Astrocyte (in vitro differentiated cells and primary cell): ENCODE measurements at regions not wholly inside any gene's neighbourhood (a gene's known extent, or its start where the extent isn't known, plus 50 kb on each side); places are given as distances from the start of the nearest gene placed in this dataset.

ENCODE experiments used
- DNase-seq: peaks from one replicate; pipeline ENCODE4 v3.0.0-alpha.2; 2010; ENCODE audit warnings: low read depth
- FAIRE-seq: peaks from 2 replicates; lab custom pipeline; 2011; peaks lifted over from hg19 to GRCh38; lab: Jason Lieb, UNC
- H2AFZ ChIP-seq: 2 replicates; pipeline ENCODE4 v1.6.0; 2012; ENCODE audit warnings: low read depth, low read length, inconsistent platforms
- H3K27ac ChIP-seq: 2 replicates; pipeline ENCODE4 v1.5.1; 2011; ENCODE audit warnings: low read depth, low read length, inconsistent platforms
- H3K27me3 ChIP-seq: 2 replicates; pipeline ENCODE4 v1.6.0; 2011; ENCODE audit warnings: low read length, inconsistent platforms; ENCODE audit not compliant: insufficient read depth
- H3K36me3 ChIP-seq: 2 replicates; pipeline ENCODE4 v1.5.1; 2011; ENCODE audit warnings: low read length, inconsistent platforms; ENCODE audit not compliant: insufficient read depth
- H3K4me1 ChIP-seq: 2 replicates; pipeline ENCODE4 v1.5.1; 2011; ENCODE audit warnings: low read length, inconsistent platforms; ENCODE audit not compliant: insufficient read depth
- H3K4me2 ChIP-seq: 2 replicates; pipeline ENCODE4 v1.6.0; 2012; ENCODE audit warnings: low read length, inconsistent platforms
- H3K4me3 ChIP-seq: 2 replicates; pipeline ENCODE4 v1.5.1; 2011; ENCODE audit warnings: low read depth, mild to moderate bottlenecking, low read length, inconsistent platforms; ENCODE audit not compliant: insufficient read depth
- H3K79me2 ChIP-seq: 2 replicates; pipeline ENCODE4 v1.6.0; 2012; ENCODE audit warnings: mild to moderate bottlenecking, low read length, inconsistent platforms; ENCODE audit not compliant: insufficient read depth
- H3K9ac ChIP-seq: 2 replicates; pipeline ENCODE4 v1.6.0; 2012; ENCODE audit warnings: mild to moderate bottlenecking, low read length, inconsistent platforms
- H3K9me3 ChIP-seq: 2 replicates; pipeline ENCODE4 v1.5.1; 2012; ENCODE audit warnings: low read depth, mild to moderate bottlenecking, low read length, inconsistent platforms; ENCODE audit not compliant: insufficient read depth
- H4K20me1 ChIP-seq: 2 replicates; pipeline ENCODE4 v1.6.0; 2012; ENCODE audit warnings: low read length, inconsistent platforms; ENCODE audit not compliant: insufficient read depth
- H3K27ac Mint-ChIP-seq: one replicate; pipeline ENCODE4 v1.8.0; 2021; ENCODE audit warnings: mild to moderate bottlenecking, mixed read lengths; ENCODE audit not compliant: unreplicated experiment
- H3K27me3 Mint-ChIP-seq: one replicate; pipeline ENCODE4 v1.8.0; 2021; ENCODE audit warnings: low read depth, mixed read lengths; ENCODE audit not compliant: unreplicated experiment
- H3K36me3 Mint-ChIP-seq: one replicate; pipeline ENCODE4 v1.8.0; 2021; ENCODE audit warnings: low read depth, mixed read lengths; ENCODE audit not compliant: unreplicated experiment
- H3K4me1 Mint-ChIP-seq: one replicate; pipeline ENCODE4 v1.8.0; 2021; ENCODE audit warnings: low read depth, mixed read lengths; ENCODE audit not compliant: unreplicated experiment
- H3K4me3 Mint-ChIP-seq: one replicate; pipeline ENCODE4 v1.8.0; 2021; ENCODE audit warnings: mild to moderate bottlenecking, moderate library complexity, mixed read lengths; ENCODE audit not compliant: unreplicated experiment
- H3K9me3 Mint-ChIP-seq: one replicate; pipeline ENCODE4 v1.8.0; 2021; ENCODE audit warnings: mild to moderate bottlenecking, mixed read lengths; ENCODE audit not compliant: unreplicated experiment
- CTCF ChIP-seq: IDR thresholded peaks from 2 replicates; pipeline ENCODE4 v1.5.1; 2011; ENCODE audit warnings: low read depth, mild to moderate bottlenecking, inconsistent platforms, low read length, moderate library complexity; ENCODE audit not compliant: insufficient read depth
- EZH2 ChIP-seq: IDR thresholded peaks from 2 replicates; pipeline ENCODE4 v1.6.1; 2012; ENCODE audit warnings: mild to moderate bottlenecking, low read length, inconsistent platforms; ENCODE audit not compliant: insufficient read depth

- H3K4me3 ChIP-seq: no peak overlapping the region
- H3K4me3 Mint-ChIP-seq: no peak overlapping the region
- H3K4me1 Mint-ChIP-seq: peaks cover 48% of the 10 kb centered on the region
- H3K27me3 Mint-ChIP-seq: no peaks in the 10 kb centered on the region
- no peaks in the 10 kb centered on the region for H3K36me3 ChIP-seq
- no peaks in the 10 kb centered on the region for H4K20me1 ChIP-seq
- DNase-seq (peak; percentile 59), FAIRE-seq (no peak)
- H3K4me1 ChIP-seq: peaks cover 66% of the 10 kb centered on the region
- H2AFZ ChIP-seq: no peak overlapping the region
- H3K27me3 ChIP-seq: no peaks in the 10 kb centered on the region
- H3K4me2 ChIP-seq: no peak overlapping the region
- peaks cover 2% of the 10 kb centered on the region for H3K36me3 Mint-ChIP-seq
- H3K9me3 ChIP-seq: no peaks in the 10 kb centered on the region
- peak overlapping the region; percentile 35 for H3K27ac Mint-ChIP-seq
- H3K9me3 Mint-ChIP-seq: no peaks in the 10 kb centered on the region
- TF ChIP-seq CTCF: no peak
- TF ChIP-seq EZH2: no peak
- H3K9ac ChIP-seq: peak overlapping the region; percentile 5
- H3K27ac ChIP-seq: peak overlapping the region; percentile 4
- no peaks in the 10 kb centered on the region for H3K79me2 ChIP-seq
Measured at GRCh38 chr11:130633466-130633865, 185.0 kb downstream of the ADAMTS15 start.

- no peak overlapping the region for H3K4me3 Mint-ChIP-seq
- H3K9ac ChIP-seq: no peak overlapping the region
- TF ChIP-seq CTCF (no peak), EZH2 (no peak)
- FAIRE-seq (no peak), DNase-seq (no peak)
- H3K27me3 ChIP-seq: no peaks in the 10 kb centered on the region
- H3K4me1 ChIP-seq: peaks cover 61% of the 10 kb centered on the region
- H3K27ac Mint-ChIP-seq: peak overlapping the region; percentile 35
- no peak overlapping the region for H2AFZ ChIP-seq
- no peaks in the 10 kb centered on the region for H3K27me3 Mint-ChIP-seq
- H3K36me3 Mint-ChIP-seq: peaks cover 2% of the 10 kb centered on the region
- peak overlapping the region; percentile 58 for H3K4me2 ChIP-seq
- H3K9me3 ChIP-seq: no peaks in the 10 kb centered on the region
- peak overlapping the region; percentile 62 for H3K27ac ChIP-seq
- H3K4me1 Mint-ChIP-seq: peaks cover 42% of the 10 kb centered on the region
- no peak overlapping the region for H3K4me3 ChIP-seq
- no peaks in the 10 kb centered on the region for H3K36me3 ChIP-seq
- H3K9me3 Mint-ChIP-seq: no peaks in the 10 kb centered on the region
- H4K20me1 ChIP-seq: no peaks in the 10 kb centered on the region
- no peaks in the 10 kb centered on the region for H3K79me2 ChIP-seq
Measured at GRCh38 chr11:130634186-130634585, 185.7 kb downstream of the ADAMTS15 start.

- peak overlapping the region; percentile 62 for H3K27ac ChIP-seq
Measured at GRCh38 chr11:130634961-130635473, 186.6 kb downstream of the ADAMTS15 start.

More at GRCh38 chr11:130634961-130635473, 186.6 kb downstream of the ADAMTS15 start:
- Mint-ChIP-seq H3K9me3 (no peaks in the 10 kb centered on the region), H3K27me3 (no peaks in the 10 kb centered on the region), H3K36me3 (peaks cover 2% of the 10 kb centered on the region), H3K4me3 (no peak overlapping the region), H3K4me1 (peaks cover 39% of the 10 kb centered on the region), H3K27ac (peak overlapping the region; percentile 20)
- no peaks in the 10 kb centered on the region for H3K9me3 ChIP-seq
- H3K36me3 ChIP-seq: no peaks in the 10 kb centered on the region
- H3K4me2 ChIP-seq: peak overlapping the region; percentile 58
- H2AFZ ChIP-seq: peak overlapping the region; percentile 20
- peak; percentile 70 for DNase-seq
- peak overlapping the region; percentile 52 for H3K9ac ChIP-seq
- TF ChIP-seq EZH2: no peak
- TF ChIP-seq CTCF: no peak
- no peaks in the 10 kb centered on the region for H3K79me2 ChIP-seq
- FAIRE-seq: peak; percentile 13
- H3K4me1 ChIP-seq: peaks cover 61% of the 10 kb centered on the region
- peak overlapping the region; percentile 20 for H3K4me3 ChIP-seq
- no peaks in the 10 kb centered on the region for H4K20me1 ChIP-seq
- no peaks in the 10 kb centered on the region for H3K27me3 ChIP-seq
